ENCODE measurements at regions not wholly inside any gene's neighbourhood (a gene's known extent, or its start where the extent isn't known, plus 50 kb on each side); places are given as distances from the start of the nearest gene placed in this dataset.

- TF ChIP-seq CTCF (IDR thresholded peaks at IDR 0.05) (no peak), POLR2A (IDR thresholded peaks at IDR 0.05) (no peak)
Measured at GRCh38 chr9:111985315-111985714, 88.7 kb downstream of the UGCG start.

Data from gastroesophageal sphincter (tissue), 3 donors.